ENCODE measurements at regions not wholly inside any gene's neighbourhood (a gene's known extent, or its start where the extent isn't known, plus 50 kb on each side); places are given as distances from the start of the nearest gene placed in this dataset.

DNA sequence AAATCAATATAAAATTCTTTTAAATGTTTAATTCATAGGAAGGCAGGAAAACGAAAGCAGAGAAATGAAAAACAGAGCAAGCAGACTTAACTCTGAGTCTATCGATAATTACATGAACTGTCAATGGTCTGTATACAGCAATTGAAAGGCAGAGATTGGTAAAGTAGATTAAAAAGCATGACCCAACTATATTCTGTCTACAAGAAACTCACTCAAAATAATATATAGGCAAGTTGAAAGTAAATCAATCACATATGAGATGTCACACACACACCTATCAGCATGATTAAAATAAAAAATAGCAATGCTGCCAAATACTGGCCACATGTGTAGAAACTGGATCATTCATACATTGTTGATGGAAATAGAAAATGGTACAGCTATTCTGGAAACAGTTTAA is 136.4 kb upstream of the CYP1B1 start:
- ATAC-seq (ENCODE audit: low FRiP score in 2 of 2) (no peak), DNase-seq (no peak)
- no peaks in the 10 kb centered on the region for H3K27me3 ChIP-seq
- H3K36me3 ChIP-seq = no peaks in the 10 kb centered on the region
- no peak overlapping the region for H3K4me3 ChIP-seq
- H3K9me3 ChIP-seq = no peaks in the 10 kb centered on the region
- no peak for TF ChIP-seq EP300 (IDR thresholded peaks at IDR 0.05)
- no peak for TF ChIP-seq POLR2A (IDR thresholded peaks at IDR 0.05)
- no peak for TF ChIP-seq POLR2AphosphoS5 (IDR thresholded peaks at IDR 0.05)
- TF ChIP-seq, protein P1, sequence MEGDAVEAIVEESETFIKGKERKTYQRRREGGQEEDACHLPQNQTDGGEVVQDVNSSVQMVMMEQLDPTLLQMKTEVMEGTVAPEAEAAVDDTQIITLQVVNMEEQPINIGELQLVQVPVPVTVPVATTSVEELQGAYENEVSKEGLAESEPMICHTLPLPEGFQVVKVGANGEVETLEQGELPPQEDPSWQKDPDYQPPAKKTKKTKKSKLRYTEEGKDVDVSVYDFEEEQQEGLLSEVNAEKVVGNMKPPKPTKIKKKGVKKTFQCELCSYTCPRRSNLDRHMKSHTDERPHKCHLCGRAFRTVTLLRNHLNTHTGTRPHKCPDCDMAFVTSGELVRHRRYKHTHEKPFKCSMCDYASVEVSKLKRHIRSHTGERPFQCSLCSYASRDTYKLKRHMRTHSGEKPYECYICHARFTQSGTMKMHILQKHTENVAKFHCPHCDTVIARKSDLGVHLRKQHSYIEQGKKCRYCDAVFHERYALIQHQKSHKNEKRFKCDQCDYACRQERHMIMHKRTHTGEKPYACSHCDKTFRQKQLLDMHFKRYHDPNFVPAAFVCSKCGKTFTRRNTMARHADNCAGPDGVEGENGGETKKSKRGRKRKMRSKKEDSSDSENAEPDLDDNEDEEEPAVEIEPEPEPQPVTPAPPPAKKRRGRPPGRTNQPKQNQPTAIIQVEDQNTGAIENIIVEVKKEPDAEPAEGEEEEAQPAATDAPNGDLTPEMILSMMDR (IDR thresholded peaks at IDR 0.05) = no peak
- no peaks in the 10 kb centered on the region for H3K4me1 ChIP-seq
- WGBS, 2 donors = 98 to 99% methylated on average over 2 of the region's 2 CpGs
- no peak overlapping the region for H3K27ac ChIP-seq

GRCh38 chr2:38207168-38207567 is 131.2 kb upstream of the CYP1B1 start:
- no peaks in the 10 kb centered on the region for H3K27me3 ChIP-seq
- DNase-seq (no peak), ATAC-seq (ENCODE audit: low FRiP score in 2 of 2) (no peak)
- H3K9me3 ChIP-seq = no peaks in the 10 kb centered on the region
- WGBS, 2 donors = 95 to 100% methylated on average over 1 of the region's 1 CpG
- no peaks in the 10 kb centered on the region for H3K36me3 ChIP-seq
- no peak for TF ChIP-seq EP300 (IDR thresholded peaks at IDR 0.05)
- TF ChIP-seq, protein P1 (IDR thresholded peaks at IDR 0.05) = no peak
- no peak for TF ChIP-seq POLR2AphosphoS5 (IDR thresholded peaks at IDR 0.05)
- no peak for TF ChIP-seq POLR2A (IDR thresholded peaks at IDR 0.05)
- no peaks in the 10 kb centered on the region for H3K4me1 ChIP-seq
- no peak overlapping the region for H3K27ac ChIP-seq
- H3K4me3 ChIP-seq = no peak overlapping the region

DNA sequence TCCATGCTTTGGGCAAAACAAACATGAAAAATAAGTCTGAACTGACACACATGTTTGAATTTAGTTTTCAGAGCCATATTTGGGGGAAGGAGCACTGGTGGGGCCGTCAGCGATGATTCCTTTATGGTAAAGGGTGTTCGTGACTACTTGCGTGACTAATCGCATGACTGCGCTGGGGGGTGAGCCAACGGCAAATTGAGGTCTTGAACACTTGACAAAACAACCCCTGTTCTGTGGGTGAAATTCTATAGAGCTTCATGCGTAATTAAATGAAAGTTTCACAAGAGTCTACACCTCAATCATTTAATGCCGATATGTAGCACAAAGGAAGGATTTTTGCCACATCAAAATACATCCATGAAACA is 127.5 kb upstream of the CYP1B1 start:
- TF ChIP-seq POLR2A (IDR thresholded peaks at IDR 0.05) = no peak
- TF ChIP-seq POLR2AphosphoS5 (IDR thresholded peaks at IDR 0.05) = no peak
- no peak for TF ChIP-seq EP300 (IDR thresholded peaks at IDR 0.05)
- TF ChIP-seq, protein P1 (IDR thresholded peaks at IDR 0.05) = no peak
- Histone ChIP-seq H3K36me3 (no peaks in the 10 kb centered on the region), H3K27me3 (no peaks in the 10 kb centered on the region), H3K27ac (no peak overlapping the region), H3K9me3 (no peaks in the 10 kb centered on the region), H3K4me1 (no peaks in the 10 kb centered on the region), H3K4me3 (no peak overlapping the region)
- ATAC-seq (ENCODE audit: low FRiP score in 2 of 2) = no peak
- DNase-seq = no peak
- 91 to 95% methylated on average over 9 of the region's 9 CpGs for WGBS, 2 donors

GRCh38 chr2:38202713-38203445 is 126.9 kb upstream of the CYP1B1 start:
- no peak overlapping the region for H3K4me3 ChIP-seq
- H3K9me3 ChIP-seq = no peaks in the 10 kb centered on the region
- DNase-seq = no peak
- H3K4me1 ChIP-seq = no peaks in the 10 kb centered on the region
- TF ChIP-seq, protein P1 (IDR thresholded peaks at IDR 0.05) = no peak
- TF ChIP-seq POLR2AphosphoS5 (IDR thresholded peaks at IDR 0.05) (no peak), POLR2A (IDR thresholded peaks at IDR 0.05) (no peak), EP300 (IDR thresholded peaks at IDR 0.05) (no peak)
- no peak overlapping the region for H3K27ac ChIP-seq
- no peak for ATAC-seq (ENCODE audit: low FRiP score in 2 of 2)
- no peaks in the 10 kb centered on the region for H3K27me3 ChIP-seq
- no peaks in the 10 kb centered on the region for H3K36me3 ChIP-seq
- 75% methylated on average over 14 of the region's 14 CpGs for WGBS, 2 donors

DNA sequence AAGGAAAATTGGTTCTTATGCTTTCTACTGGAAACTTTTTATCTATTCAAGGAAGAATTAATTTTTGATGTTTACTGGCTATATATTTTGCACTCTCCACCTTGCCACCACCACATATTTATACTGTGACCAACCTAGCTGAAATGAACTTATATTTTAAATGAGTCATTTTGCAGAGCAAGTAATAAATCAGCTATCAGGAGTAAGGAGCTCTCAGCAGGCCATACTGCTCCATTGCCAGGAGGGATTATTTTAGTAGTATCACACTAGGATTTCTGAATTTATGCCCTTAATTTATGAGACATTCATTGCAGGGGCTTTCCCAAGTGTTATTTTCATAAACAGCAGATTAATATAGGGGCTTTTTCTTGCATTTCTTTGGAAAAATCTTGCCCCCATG is 125.8 kb upstream of the CYP1B1 start:
- TF ChIP-seq POLR2AphosphoS5 (IDR thresholded peaks at IDR 0.05) = no peak
- TF ChIP-seq, protein P1 (IDR thresholded peaks at IDR 0.05) = no peak
- TF ChIP-seq POLR2A (IDR thresholded peaks at IDR 0.05) = no peak
- Histone ChIP-seq H3K4me1 (no peaks in the 10 kb centered on the region), H3K36me3 (no peaks in the 10 kb centered on the region), H3K27me3 (no peaks in the 10 kb centered on the region), H3K27ac (no peak overlapping the region), H3K9me3 (no peaks in the 10 kb centered on the region), H3K4me3 (no peak overlapping the region)
- ATAC-seq (ENCODE audit: low FRiP score in 2 of 2) = no peak
- no peak for DNase-seq

Data from upper lobe of left lung (tissue), 6 donors.